ENCODE measurements at regions not wholly inside any gene's neighbourhood (a gene's known extent, or its start where the extent isn't known, plus 50 kb on each side); places are given as distances from the start of the nearest gene placed in this dataset.

DNA sequence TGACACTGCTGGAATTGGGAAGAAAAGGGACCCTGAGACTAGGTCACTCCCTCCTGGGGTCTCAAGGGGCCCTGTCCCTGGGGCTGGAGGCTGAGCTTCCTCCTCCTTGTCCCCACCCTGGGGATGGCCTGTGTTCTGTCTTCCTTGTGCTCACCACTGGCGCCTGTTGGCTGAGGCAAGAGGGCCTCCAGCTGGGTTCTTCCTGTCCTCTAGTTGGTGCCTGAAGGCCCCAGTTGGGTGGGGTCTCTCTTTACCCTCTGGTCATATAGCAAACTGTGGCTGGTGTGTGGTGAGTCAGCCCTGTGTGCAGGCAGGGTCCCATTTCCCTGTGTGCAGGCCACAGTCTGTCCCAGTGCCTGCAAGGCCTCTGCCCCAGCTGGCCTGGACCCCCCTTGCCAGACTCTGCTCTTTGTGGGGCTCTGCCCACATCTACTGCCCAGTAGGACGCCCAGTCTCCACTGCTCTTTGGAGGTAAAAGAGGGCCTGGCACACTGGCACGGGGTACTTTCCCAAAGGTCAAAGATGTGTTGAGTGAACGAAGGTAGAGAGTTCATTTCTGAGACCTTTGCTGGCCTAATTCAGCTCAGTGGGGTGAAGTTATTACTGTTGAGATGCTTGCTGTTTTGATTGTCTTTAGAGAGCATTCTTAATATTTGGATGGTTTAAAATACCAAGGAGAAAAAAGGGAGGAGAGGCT lies 55.1 kb upstream of the CLDN5 start:
- CTCF ChIA-PET, result no interaction called here
- POLR2A ChIA-PET, result no interaction called here
- no peak overlapping the region for H3K4me3 ChIP-seq (ENCODE audit: low read depth, low read length)
- H3K27me3 ChIP-seq (ENCODE audit: control insufficient read depth, insufficient read depth, low read length), result peaks cover under 1% of the 10 kb centered on the region
- TF ChIP-seq, protein P1, sequence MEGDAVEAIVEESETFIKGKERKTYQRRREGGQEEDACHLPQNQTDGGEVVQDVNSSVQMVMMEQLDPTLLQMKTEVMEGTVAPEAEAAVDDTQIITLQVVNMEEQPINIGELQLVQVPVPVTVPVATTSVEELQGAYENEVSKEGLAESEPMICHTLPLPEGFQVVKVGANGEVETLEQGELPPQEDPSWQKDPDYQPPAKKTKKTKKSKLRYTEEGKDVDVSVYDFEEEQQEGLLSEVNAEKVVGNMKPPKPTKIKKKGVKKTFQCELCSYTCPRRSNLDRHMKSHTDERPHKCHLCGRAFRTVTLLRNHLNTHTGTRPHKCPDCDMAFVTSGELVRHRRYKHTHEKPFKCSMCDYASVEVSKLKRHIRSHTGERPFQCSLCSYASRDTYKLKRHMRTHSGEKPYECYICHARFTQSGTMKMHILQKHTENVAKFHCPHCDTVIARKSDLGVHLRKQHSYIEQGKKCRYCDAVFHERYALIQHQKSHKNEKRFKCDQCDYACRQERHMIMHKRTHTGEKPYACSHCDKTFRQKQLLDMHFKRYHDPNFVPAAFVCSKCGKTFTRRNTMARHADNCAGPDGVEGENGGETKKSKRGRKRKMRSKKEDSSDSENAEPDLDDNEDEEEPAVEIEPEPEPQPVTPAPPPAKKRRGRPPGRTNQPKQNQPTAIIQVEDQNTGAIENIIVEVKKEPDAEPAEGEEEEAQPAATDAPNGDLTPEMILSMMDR (IDR thresholded peaks at IDR 0.05; ENCODE audit: low read depth, low read length), result no peak
- H3K27ac ChIP-seq (ENCODE audit: low read depth, low read length), result no peak overlapping the region
- no peaks in the 10 kb centered on the region; the same call in 1 of the 2 replicates for H3K9me3 ChIP-seq (ENCODE audit: control insufficient read depth, insufficient read depth, low read length)
- no peak for DNase-seq (ENCODE audit: low read depth, low spot score)

DNA sequence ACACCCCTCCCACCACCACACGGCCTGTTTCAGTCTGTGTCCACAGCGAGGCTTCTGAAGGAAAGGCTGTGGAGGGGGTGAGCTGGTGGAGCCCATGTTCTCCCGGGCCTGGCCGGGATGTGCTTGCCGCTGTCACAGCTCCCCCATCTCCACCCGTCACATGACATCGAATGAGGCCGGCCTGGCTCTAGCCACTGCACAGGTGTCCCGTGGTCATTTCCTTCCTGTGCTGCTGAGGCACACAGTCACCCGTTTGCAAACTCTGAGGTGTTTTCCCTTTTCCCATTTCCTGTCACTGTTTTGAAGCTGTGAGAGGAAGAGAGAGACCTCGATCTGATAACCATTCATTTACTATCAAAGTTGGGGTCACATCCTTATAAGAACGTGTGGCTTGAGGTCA lies 55.7 kb upstream of the CLDN5 start:
- ChIA-PET CTCF (no interaction called here), POLR2A (no interaction called here)
- Histone ChIP-seq H3K27me3 (ENCODE audit: control insufficient read depth, insufficient read depth, low read length) (peaks cover 2% of the 10 kb centered on the region), H3K4me3 (ENCODE audit: low read depth, low read length) (no peak overlapping the region), H3K27ac (ENCODE audit: low read depth, low read length) (no peak overlapping the region), H3K9me3 (ENCODE audit: control insufficient read depth, insufficient read depth, low read length) (no peaks in the 10 kb centered on the region; the same call in 1 of the 2 replicates)
- DNase-seq (ENCODE audit: low read depth, low spot score), result no peak
- TF ChIP-seq, protein P1 (IDR thresholded peaks at IDR 0.05; ENCODE audit: low read depth, low read length), result no peak

DNA sequence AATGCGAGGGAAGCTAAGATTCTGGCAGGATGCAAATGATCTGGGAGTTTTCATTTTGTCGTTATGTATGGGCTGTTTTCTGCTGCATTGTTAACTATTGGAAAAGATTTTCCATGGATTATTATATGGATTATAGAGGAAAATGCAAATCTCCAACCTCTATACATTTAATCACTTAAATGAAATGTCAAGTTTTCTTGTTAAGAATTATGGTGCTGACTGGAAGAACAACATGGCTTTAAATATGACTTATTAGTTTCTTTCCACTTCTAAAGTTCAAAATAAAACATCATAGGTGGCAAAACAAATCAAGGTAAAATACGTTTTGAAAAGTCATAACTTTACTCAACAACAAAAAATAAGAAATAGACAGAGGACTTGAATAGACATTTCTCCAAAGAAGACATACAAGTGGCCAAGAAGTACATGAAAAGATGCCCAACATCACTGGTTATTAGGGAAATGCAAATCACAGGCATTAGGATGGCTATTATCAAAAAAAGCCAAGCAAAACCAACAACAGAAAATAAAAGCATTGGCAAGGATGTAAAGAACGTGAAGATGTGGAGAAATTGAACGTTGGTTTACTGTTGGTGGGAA lies 56.2 kb upstream of the CLDN5 start:
- Histone ChIP-seq H3K27ac (ENCODE audit: low read depth, low read length) (no peak overlapping the region), H3K9me3 (ENCODE audit: control insufficient read depth, insufficient read depth, low read length) (no peaks in the 10 kb centered on the region; the same call in 1 of the 2 replicates), H3K4me3 (ENCODE audit: low read depth, low read length) (no peak overlapping the region), H3K27me3 (ENCODE audit: control insufficient read depth, insufficient read depth, low read length) (peaks cover 3% of the 10 kb centered on the region)
- no peak for DNase-seq (ENCODE audit: low read depth, low spot score)
- CTCF ChIA-PET, result no interaction called here
- TF ChIP-seq, protein P1 (IDR thresholded peaks at IDR 0.05; ENCODE audit: low read depth, low read length), result no peak
- POLR2A ChIA-PET, result no interaction called here

DNA sequence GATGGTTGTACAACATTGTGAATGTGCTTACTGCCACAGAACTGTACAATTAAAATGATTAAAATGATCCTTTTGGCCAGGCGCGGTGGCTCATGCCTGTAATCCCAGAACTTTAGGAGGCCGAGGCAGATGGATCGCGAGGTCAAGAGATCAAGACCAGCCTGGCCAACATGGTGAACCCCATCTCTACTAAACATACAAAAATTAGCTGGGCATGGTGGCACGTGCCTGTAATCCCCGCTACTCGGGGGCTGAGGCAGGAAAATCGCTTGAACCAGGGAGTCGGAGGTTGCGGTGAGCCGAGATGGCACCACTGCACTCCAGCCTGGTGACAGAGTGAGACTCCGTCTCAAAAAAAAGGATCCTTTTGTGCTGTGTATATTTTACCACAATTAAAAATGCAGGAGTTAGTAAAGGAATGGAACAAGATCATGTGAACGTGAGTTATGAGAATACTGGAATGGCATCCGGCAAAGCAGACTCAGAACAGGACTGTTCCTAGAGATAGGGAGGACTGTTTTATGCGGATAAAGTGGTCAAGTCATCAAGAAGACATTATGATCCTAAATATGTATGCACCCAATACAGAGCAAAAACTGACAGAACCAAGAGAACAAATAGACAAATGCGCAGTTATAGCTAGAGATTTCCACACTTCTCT lies 58.0 kb upstream of the CLDN5 start:
- no peak overlapping the region for H3K27ac ChIP-seq (ENCODE audit: low read depth, low read length)
- CTCF ChIA-PET, result no interaction called here
- POLR2A ChIA-PET, result interaction anchor here (0.7 kb wide), 1 partner anchor 15 kb away, joined by 3 read pairs; no protein-coding TSS in a partner anchor
- no peak overlapping the region for H3K4me3 ChIP-seq (ENCODE audit: low read depth, low read length)
- TF ChIP-seq, protein P1 (IDR thresholded peaks at IDR 0.05; ENCODE audit: low read depth, low read length), result no peak
- no peaks in the 10 kb centered on the region; the same call in 1 of the 2 replicates for H3K9me3 ChIP-seq (ENCODE audit: control insufficient read depth, insufficient read depth, low read length)
- peaks cover 8% of the 10 kb centered on the region for H3K27me3 ChIP-seq (ENCODE audit: control insufficient read depth, insufficient read depth, low read length)
- DNase-seq (ENCODE audit: low read depth, low spot score), result no peak

Measured in AG04450 (cell line).